Medulla oblongata (tissue), 1 donor: ENCODE measurements at regions not wholly inside any gene's neighbourhood (a gene's known extent, or its start where the extent isn't known, plus 50 kb on each side); places are given as distances from the start of the nearest gene placed in this dataset.
A peak's percentile ranks its signal among the peaks of the same experiment; 100 is the strongest.

Experiments
- DNase-seq: peaks from one replicate; pipeline ENCODE4 v3.0.0-alpha.2; 2015; ENCODE audit errors: extremely low spot score

GRCh38 chr6:63371104-63371715, 51.4 kb upstream of the LGSN start:
- no peak for DNase-seq

- no peak for DNase-seq
These were observed 53.3 kb upstream of the LGSN start for GRCh38 chr6:63372951-63373533.

- DNase-seq = no peak
These were observed 69.5 kb upstream of the LGSN start for GRCh38 chr6:63389191-63389844.

DNA sequence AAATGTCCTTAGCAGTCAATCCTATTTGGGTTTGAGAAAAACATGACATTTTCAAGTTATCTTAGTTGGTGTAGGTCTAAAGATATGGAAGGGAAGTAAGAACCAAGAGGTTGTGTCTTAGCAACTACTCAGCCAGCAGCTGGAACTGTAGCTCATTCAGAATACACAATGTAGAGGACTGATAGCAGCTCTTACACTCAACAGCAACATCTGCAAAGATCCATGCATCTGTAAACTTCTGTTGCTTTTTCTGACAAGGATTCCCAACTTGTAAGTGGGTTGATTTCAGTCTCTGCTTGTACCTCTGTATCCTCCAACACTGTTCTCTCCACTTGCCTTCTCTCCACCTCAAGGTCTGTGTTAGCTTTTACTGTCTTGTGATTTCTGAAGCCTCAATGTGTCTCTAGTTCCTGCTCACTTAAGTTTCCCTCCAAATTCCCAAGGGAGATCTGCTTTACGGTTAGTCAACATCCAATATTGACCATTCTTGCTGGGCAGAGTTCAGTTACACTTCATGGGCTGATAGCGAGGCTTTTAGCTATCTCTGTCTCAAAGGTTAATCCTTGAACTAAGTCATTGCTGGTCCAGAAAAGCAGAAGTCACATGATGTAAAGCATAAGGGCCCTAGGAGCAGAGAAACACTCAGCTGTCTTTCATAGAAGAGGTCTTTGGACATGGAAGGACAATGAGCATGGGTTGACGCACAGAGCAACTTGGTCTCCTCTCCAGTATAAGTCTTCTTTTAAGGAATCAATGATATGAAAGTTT, 71.6 kb upstream of the LGSN start:
- DNase-seq = peak; percentile 18

DNA sequence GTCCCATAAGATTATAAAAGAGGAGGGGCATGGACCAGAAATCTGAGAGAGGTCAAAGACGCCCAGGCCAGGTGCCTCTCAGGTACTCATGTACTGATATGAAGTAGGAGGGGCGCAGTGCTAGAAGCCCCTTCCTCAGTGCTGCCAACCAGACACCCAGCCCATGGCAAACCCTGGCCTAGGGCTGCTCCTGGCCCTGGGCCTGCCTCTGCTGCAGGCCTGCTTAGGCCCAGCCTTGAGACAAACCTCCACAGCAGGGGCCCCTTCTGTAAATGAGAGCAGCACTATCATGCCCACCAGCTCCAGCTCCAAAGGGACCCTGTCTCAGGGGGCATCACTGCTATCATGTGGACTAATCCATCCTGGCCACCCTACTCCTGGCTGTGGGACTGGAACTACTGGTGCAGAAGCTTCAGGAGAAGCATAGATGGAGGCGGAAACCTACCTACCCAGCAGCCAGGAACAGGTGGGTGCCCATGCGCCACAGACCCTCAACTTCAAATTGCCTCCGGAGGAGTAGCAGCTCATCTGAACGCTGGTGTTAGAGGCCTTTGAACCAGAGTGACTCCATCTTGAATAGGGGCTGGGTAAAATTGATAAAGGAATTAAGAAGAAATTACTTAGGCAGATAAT, 72.4 kb upstream of the LGSN start:
- DNase-seq = no peak

DNA sequence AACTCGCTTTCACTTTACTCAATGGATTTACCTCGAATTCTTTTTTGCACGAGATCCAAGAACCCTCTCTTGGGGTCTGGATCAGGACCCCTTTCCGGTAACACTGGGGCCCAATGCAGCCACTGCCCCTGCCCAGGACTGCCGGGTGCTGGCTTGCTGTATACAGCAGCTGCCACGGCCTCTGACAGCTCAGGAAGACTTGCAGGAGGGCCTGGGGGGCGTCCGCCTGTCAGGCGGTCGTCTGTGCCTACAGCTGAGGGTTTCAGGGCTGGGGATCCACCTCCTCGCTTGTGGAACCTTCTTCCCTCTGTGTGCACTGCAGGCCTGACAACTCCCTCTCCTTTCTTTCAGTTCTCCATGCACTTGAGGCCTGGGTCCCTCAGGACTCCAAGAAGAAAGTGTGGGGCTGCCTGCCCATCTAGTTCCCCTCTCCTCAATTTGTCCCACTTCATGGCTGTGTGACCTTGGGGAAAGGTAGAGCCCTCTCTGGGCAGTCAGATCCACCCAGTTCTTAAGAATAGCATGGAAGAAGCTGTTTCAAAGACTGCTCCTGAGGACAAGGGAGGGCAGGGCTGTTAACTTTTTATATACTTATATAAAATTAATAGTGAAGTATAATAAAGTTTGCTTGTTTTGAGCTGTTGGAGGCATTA, 75.0 kb upstream of the LGSN start:
- DNase-seq = no peak

DNA sequence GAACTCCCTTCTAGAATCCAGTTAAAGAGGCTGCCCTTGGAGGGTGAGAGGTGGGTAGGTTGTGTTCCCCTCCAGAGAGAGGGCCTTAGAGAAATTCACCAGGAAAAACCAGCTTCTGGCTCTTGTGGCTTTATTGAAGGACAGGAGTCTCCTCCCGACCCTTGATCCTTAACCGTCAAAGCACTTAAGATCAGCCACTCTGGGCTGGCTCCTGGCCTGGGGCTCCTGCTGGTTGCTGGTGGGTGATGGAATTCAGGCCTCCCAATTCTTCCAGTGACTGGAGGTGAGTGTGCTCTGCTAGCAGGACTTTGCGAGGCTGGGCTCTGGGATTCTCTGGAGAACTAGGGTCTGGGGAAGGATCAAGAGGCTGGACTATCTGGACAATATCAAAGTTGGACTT, 75.6 kb upstream of the LGSN start:
- no peak for DNase-seq

GRCh38 chr6:63403725-63404124, 83.9 kb upstream of the LGSN start:
- no peak for DNase-seq

- DNase-seq = no peak
These were observed 90.9 kb upstream of the LGSN start for GRCh38 chr6:63410435-63411426.

GRCh38 chr6:63415286-63415685, 95.5 kb upstream of the LGSN start:
- DNase-seq = no peak

- peak; percentile 44 for DNase-seq
These were observed 99.0 kb upstream of the LGSN start for GRCh38 chr6:63418741-63419140.

DNA sequence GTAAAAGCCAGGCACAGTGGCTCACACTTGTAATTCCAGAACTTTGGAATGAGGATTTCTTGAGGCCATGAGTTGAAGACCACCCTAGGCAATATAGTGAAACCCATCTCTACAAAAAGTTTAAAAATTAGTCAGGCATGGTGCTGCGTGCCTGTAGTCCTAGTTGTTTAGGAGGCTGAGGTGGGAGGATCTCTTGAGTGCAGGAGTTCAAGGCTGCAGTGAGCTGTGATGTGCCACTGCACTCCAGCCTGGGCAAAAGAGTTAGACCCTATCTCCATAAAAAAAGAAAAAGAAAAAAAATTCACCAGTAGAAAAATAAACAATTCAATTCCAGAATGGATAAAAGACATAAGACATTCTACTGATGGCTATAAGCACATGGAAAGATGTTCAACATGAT, 104.9 kb upstream of the LGSN start:
- no peak for DNase-seq

DNA sequence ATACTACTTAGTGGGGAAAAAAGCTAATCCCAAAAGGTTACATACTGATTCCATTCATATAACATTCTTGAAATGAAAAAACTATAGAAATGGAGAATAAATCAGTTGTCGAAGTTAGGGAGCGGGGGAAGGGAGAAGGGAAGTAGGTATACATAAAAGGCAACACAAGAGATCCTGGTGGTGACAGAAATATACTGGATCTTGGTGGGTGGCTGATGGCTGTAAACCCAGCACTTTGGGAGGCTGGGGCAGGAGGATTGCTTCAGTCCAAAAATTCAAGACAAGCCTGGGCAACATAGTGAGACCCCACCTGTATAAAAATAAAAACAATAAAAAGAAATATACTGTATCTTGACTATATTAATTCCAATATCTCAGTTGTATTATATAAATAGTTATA, 105.7 kb upstream of the LGSN start:
- DNase-seq = no peak

DNA sequence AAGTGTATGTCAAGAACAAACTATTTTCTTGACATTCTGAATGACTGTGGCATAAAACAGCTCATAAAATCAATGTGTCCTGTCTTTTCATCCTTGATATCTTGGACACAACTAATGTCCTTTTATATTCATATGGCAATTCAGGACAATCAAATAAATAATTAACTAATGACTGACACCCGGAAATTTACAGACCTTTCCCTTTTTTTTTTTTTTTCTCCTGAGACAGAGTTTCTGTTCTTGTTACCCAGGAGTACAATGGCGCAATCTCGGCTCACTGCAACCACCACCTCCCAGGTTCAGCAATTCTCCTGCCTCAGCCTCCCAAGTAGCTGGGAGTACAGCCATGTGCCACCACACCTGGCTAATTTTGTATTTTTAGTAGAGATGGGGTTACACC, 107.1 kb upstream of the LGSN start:
- DNase-seq = no peak

GRCh38 chr6:63427951-63428350, 108.2 kb upstream of the LGSN start:
- no peak for DNase-seq

GRCh38 chr6:63430985-63431519, 111.3 kb upstream of the LGSN start:
- no peak for DNase-seq

DNA sequence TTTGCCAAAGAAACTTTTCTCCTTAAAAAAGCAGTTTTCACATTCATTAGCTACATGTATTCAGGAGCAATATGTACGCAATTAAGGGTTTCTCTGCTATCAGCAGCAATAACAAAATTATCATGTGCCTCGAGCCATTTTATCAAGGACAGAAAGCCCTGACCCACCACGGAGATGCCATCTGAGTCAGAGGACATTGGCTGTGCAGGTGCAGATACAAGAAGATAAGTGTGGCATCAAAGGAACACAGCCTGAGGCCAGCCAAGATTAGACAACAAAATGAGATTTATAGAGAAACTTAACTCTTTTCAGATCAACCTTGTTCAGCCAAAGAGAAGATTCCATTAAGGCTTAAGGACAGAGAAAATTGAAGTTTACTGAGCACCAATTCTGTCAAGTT, 115.2 kb upstream of the LGSN start:
- no peak for DNase-seq

GRCh38 chr6:63436356-63436755, 116.6 kb upstream of the LGSN start:
- no peak for DNase-seq

GRCh38 chr6:63437058-63437457, 117.3 kb upstream of the LGSN start:
- DNase-seq = no peak

DNA sequence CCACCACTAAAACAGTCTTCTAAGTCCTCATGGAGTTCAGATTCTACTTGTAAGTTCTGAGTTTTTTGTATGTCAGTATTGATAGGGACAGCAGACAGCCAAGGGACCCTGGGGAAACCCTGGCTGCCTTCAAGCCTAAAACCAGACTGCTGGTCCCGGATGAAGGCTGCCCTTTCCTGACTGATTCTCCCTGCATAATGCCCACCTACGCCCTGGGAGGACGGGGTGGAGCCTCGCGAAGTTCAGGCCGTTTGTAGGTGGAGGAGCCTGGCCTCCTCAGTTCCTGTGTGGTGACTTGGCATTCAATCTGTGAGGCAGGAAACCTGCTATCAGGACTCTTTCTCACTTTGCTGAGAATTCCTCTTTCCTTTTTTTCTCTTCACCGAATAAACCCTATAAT, 120.3 kb upstream of the LGSN start:
- DNase-seq = no peak
